ENCODE measurements at regions not wholly inside any gene's neighbourhood (a gene's known extent, or its start where the extent isn't known, plus 50 kb on each side); places are given as distances from the start of the nearest gene placed in this dataset.

GRCh38 chr4:123747016-123747415 is 350.4 kb downstream of the SPRY1 start:
- in situ Hi-C loops (cut with HindIII; ENCODE audit: low pct_ligation_motif_present, low sequenced_read_pairs): no loop called here
- H3K27ac ChIP-seq: peak overlapping the region; percentile 56
- H3K36me3 ChIP-seq (replicated peaks): no peaks in the 10 kb centered on the region
- no peaks in the 10 kb centered on the region for H3K27me3 ChIP-seq (replicated peaks)
- DNase-seq: peak; percentile 56
- no peak overlapping the region for H3K4me3 ChIP-seq (ENCODE audit: low read depth, low read length)
- peak; percentile 49 for TF ChIP-seq CTCF (IDR thresholded peaks at IDR 0.05; ENCODE audit: low read depth, low read length, missing control alignments)

- no peak for DNase-seq
- Histone ChIP-seq H3K27ac (no peak overlapping the region), H3K27me3 (replicated peaks) (no peaks in the 10 kb centered on the region), H3K36me3 (replicated peaks) (no peaks in the 10 kb centered on the region), H3K4me3 (ENCODE audit: low read depth, low read length) (no peak overlapping the region)
- TF ChIP-seq CTCF (IDR thresholded peaks at IDR 0.05; ENCODE audit: low read depth, low read length, missing control alignments): no peak
- in situ Hi-C loops (cut with HindIII; ENCODE audit: low pct_ligation_motif_present, low sequenced_read_pairs): no loop called here
These were observed 352.2 kb downstream of the SPRY1 start for GRCh38 chr4:123748806-123749205.

- Histone ChIP-seq H3K4me3 (ENCODE audit: low read depth, low read length) (no peak overlapping the region), H3K27ac (no peak overlapping the region), H3K36me3 (replicated peaks) (no peaks in the 10 kb centered on the region), H3K27me3 (replicated peaks) (no peaks in the 10 kb centered on the region)
- in situ Hi-C loops (cut with HindIII; ENCODE audit: low pct_ligation_motif_present, low sequenced_read_pairs): no loop called here
- DNase-seq: peak; percentile 11
- TF ChIP-seq CTCF (IDR thresholded peaks at IDR 0.05; ENCODE audit: low read depth, low read length, missing control alignments): no peak
These were observed 352.8 kb downstream of the SPRY1 start for GRCh38 chr4:123749383-123749782.

- no peak overlapping the region for H3K27ac ChIP-seq
- H3K36me3 ChIP-seq (replicated peaks): no peaks in the 10 kb centered on the region
- H3K27me3 ChIP-seq (replicated peaks): no peaks in the 10 kb centered on the region
- DNase-seq: peak; percentile 28
- H3K4me3 ChIP-seq (ENCODE audit: low read depth, low read length): no peak overlapping the region
- TF ChIP-seq CTCF (IDR thresholded peaks at IDR 0.05; ENCODE audit: low read depth, low read length, missing control alignments): no peak
- in situ Hi-C loops (cut with HindIII; ENCODE audit: low pct_ligation_motif_present, low sequenced_read_pairs): no loop called here
These were observed 353.4 kb downstream of the SPRY1 start for GRCh38 chr4:123750044-123750443.

GRCh38 chr4:123755655-123756054 is 359.1 kb downstream of the SPRY1 start:
- H3K36me3 ChIP-seq (replicated peaks): no peaks in the 10 kb centered on the region
- no peaks in the 10 kb centered on the region for H3K27me3 ChIP-seq (replicated peaks)
- DNase-seq: no peak
- H3K27ac ChIP-seq: no peak overlapping the region
- no peak for TF ChIP-seq CTCF (IDR thresholded peaks at IDR 0.05; ENCODE audit: low read depth, low read length, missing control alignments)
- H3K4me3 ChIP-seq (ENCODE audit: low read depth, low read length): no peak overlapping the region
- in situ Hi-C loops (cut with HindIII; ENCODE audit: low pct_ligation_motif_present, low sequenced_read_pairs): no loop called here

- Histone ChIP-seq H3K27ac (no peak overlapping the region), H3K4me3 (ENCODE audit: low read depth, low read length) (no peak overlapping the region), H3K36me3 (replicated peaks) (no peaks in the 10 kb centered on the region), H3K27me3 (replicated peaks) (no peaks in the 10 kb centered on the region)
- DNase-seq: no peak
- in situ Hi-C loops (cut with HindIII; ENCODE audit: low pct_ligation_motif_present, low sequenced_read_pairs): no loop called here
- TF ChIP-seq CTCF (IDR thresholded peaks at IDR 0.05; ENCODE audit: low read depth, low read length, missing control alignments): no peak
These were observed 371.2 kb downstream of the SPRY1 start for GRCh38 chr4:123767806-123768205.

All from brain microvascular endothelial cell (primary cell).